ENCODE measurements at regions not wholly inside any gene's neighbourhood (a gene's known extent, or its start where the extent isn't known, plus 50 kb on each side); places are given as distances from the start of the nearest gene placed in this dataset.

DNA sequence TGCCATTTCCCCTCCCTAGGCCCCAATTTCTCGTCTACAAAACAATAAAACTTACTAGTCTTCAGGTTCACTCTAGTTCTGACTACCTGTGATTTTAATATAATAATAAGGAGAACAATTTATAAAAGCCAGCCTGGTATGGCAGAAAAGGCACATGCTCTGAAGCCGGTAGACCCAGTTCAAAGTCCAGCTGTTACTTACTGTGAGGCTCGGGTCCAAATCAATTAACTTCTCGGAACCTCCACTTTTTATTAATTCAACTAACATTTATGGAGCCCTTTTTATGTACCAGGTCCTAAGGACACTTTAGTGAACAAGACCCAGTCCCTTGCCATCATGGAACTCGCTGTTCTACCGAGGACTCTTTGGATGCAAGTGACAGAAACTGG, 53.8 kb upstream of the SMAD3 start:
- no peak for TF ChIP-seq ZFX (IDR thresholded peaks at IDR 0.05)
- TF ChIP-seq, protein P1, sequence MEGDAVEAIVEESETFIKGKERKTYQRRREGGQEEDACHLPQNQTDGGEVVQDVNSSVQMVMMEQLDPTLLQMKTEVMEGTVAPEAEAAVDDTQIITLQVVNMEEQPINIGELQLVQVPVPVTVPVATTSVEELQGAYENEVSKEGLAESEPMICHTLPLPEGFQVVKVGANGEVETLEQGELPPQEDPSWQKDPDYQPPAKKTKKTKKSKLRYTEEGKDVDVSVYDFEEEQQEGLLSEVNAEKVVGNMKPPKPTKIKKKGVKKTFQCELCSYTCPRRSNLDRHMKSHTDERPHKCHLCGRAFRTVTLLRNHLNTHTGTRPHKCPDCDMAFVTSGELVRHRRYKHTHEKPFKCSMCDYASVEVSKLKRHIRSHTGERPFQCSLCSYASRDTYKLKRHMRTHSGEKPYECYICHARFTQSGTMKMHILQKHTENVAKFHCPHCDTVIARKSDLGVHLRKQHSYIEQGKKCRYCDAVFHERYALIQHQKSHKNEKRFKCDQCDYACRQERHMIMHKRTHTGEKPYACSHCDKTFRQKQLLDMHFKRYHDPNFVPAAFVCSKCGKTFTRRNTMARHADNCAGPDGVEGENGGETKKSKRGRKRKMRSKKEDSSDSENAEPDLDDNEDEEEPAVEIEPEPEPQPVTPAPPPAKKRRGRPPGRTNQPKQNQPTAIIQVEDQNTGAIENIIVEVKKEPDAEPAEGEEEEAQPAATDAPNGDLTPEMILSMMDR (conservative IDR thresholded peaks at IDR 0.05), result no peak
- H3K27ac ChIP-seq, result no peak overlapping the region

DNA sequence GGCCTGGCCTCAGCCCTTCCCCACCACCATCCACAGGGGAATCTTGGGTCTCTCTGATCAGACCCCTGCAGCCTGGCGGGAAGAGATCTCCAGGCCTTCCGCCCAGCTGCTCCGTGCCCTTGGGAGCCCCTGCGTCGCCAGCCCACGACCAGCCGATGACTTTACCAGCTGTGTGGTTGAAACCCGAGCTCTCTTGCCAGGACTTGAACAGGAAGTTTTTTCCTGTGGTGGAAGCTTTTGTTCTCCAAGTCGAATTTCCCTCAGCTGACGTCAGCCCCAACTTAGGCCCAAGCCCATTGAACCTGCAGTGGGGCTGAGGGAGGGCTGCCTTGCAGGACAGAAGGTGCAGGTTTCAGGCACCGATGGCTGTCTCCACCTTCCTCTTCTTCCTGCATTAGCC, 51.7 kb upstream of the SMAD3 start:
- TF ChIP-seq, protein P1 (conservative IDR thresholded peaks at IDR 0.05), result no peak
- no peak for TF ChIP-seq ZFX (IDR thresholded peaks at IDR 0.05)
- no peak overlapping the region for H3K27ac ChIP-seq
